ENCODE measurements at regions not wholly inside any gene's neighbourhood (a gene's known extent, or its start where the extent isn't known, plus 50 kb on each side); places are given as distances from the start of the nearest gene placed in this dataset.

- TF ChIP-seq REST (IDR thresholded peaks at IDR 0.05; ENCODE audit: low read depth) = no peak
- TF ChIP-seq NFIC (IDR thresholded peaks at IDR 0.05) = no peak
- TF ChIP-seq ZBTB7A (IDR thresholded peaks at IDR 0.05; ENCODE audit: low read depth) = no peak
- no peak for TF ChIP-seq RAD21 (IDR thresholded peaks at IDR 0.05; ENCODE audit: low read depth)
- TF ChIP-seq, protein P1, sequence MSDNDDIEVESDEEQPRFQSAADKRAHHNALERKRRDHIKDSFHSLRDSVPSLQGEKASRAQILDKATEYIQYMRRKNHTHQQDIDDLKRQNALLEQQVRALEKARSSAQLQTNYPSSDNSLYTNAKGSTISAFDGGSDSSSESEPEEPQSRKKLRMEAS (IDR thresholded peaks at IDR 0.05) = no peak
- TF ChIP-seq TAF1 (IDR thresholded peaks at IDR 0.05; ENCODE audit: low read depth) = no peak
These were observed 109.3 kb downstream of the ZC3H11B start for GRCh38 chr1:219503604-219504003.
